SU-DHL-6 (cell line): ENCODE measurements at regions not wholly inside any gene's neighbourhood (a gene's known extent, or its start where the extent isn't known, plus 50 kb on each side); places are given as distances from the start of the nearest gene placed in this dataset.

Experiments
- CTCF ChIP-seq: fragments of 200-600 bp; sonication (generic); IDR thresholded peaks from one replicate; pipeline ENCODE4 v1.5.1; 2017; ENCODE audit warnings: antibody characterized with exemption, mild to moderate bottlenecking, low read length, moderate library complexity; ENCODE audit not compliant: insufficient read depth, poor library complexity, severe bottlenecking
- EZH2phosphoT487 ChIP-seq: fragments of 200-600 bp; sonication (generic), shearing (Covaris generic); conservative IDR thresholded peaks from 2 replicates; pipeline ENCODE4 v1.6.1; 2018; ENCODE audit warnings: mild to moderate bottlenecking, antibody characterized with exemption, low read length, moderate library complexity, mixed read lengths

GRCh38 chr5:91283326-91283725, 99.8 kb downstream of the ARRDC3 start:
- TF ChIP-seq CTCF (no peak), EZH2phosphoT487 (no peak)
